Fibroblast of lung (primary cell): ENCODE measurements at regions not wholly inside any gene's neighbourhood (a gene's known extent, or its start where the extent isn't known, plus 50 kb on each side); places are given as distances from the start of the nearest gene placed in this dataset.

Experiments
- DNase-seq, 2 donors: peaks; one replicate each; pipeline versions ENCODE4 v3.0.0 to v3.0.0-alpha.2; 2010; ENCODE audit warnings: low read depth in 2 of 2
- H2AFZ ChIP-seq: 2 replicates; pipeline ENCODE4 v1.5.1; 2012; ENCODE audit warnings: low read length, control low read depth, inconsistent platforms
- H3K27ac ChIP-seq: 2 replicates; pipeline ENCODE4 v1.5.1; 2011; ENCODE audit warnings: low read length, control low read depth; ENCODE audit not compliant: insufficient read depth
- H3K27me3 ChIP-seq: 2 replicates; pipeline ENCODE4 v1.5.1; 2011; ENCODE audit warnings: mild to moderate bottlenecking, low read length; ENCODE audit not compliant: control insufficient read depth, insufficient read depth
- H3K36me3 ChIP-seq: 2 replicates; pipeline ENCODE4 v1.5.1; 2011; ENCODE audit warnings: low read length; ENCODE audit not compliant: control insufficient read depth, insufficient read depth
- H3K4me1 ChIP-seq: 2 replicates; pipeline ENCODE4 v1.5.1; 2011; ENCODE audit warnings: low read length; ENCODE audit not compliant: control insufficient read depth, insufficient read depth; ENCODE audit errors: extremely low read depth
- H3K4me2 ChIP-seq: 2 replicates; pipeline ENCODE4 v1.5.1; 2011; ENCODE audit warnings: low read length, control low read depth; ENCODE audit not compliant: insufficient read depth; ENCODE audit errors: extremely low read depth
- H3K4me3 ChIP-seq, 4 experiments: fragments of 200-600 bp in 1 of 4; sonication (generic) in 1 of 4; replicated peaks in 1 of 4; 2 replicates each; pipeline ENCODE4 v1.5.1; 2011 to 2016; ENCODE audit warnings: low read length in 4 of 4, low read depth in 3 of 4, mild to moderate bottlenecking in 3 of 4, control low read depth in 2 of 4, inconsistent platforms in 1 of 4, mixed read lengths in 1 of 4; ENCODE audit not compliant: insufficient read depth in 1 of 4; ENCODE audit errors: control extremely low read depth in 1 of 4
- H3K79me2 ChIP-seq: 2 replicates; pipeline ENCODE4 v1.5.1; 2012; ENCODE audit warnings: mild to moderate bottlenecking, low read length, inconsistent platforms; ENCODE audit not compliant: control insufficient read depth, insufficient read depth
- H3K9ac ChIP-seq: 2 replicates; pipeline ENCODE4 v1.5.1; 2011; ENCODE audit warnings: mild to moderate bottlenecking, low read length, control low read depth; ENCODE audit not compliant: insufficient read depth
- H3K9me3 ChIP-seq: 2 replicates; pipeline ENCODE4 v1.5.1; 2012; ENCODE audit warnings: low read depth, low read length; ENCODE audit not compliant: control insufficient read depth, insufficient read depth
- H4K20me1 ChIP-seq: 2 replicates; pipeline ENCODE4 v1.5.1; 2011; ENCODE audit warnings: low read length; ENCODE audit not compliant: control insufficient read depth, insufficient read depth; ENCODE audit errors: extremely low read depth
- CTCF ChIP-seq, 2 donors: IDR thresholded peaks in 1 of 2; conservative IDR thresholded peaks in 1 of 2; 1 replicate in 1 of 2; 2 replicates in 1 of 2; pipeline ENCODE4 v1.5.1; 2011 to 2012; ENCODE audit warnings: low read length in 2 of 2, control low read depth in 1 of 2, inconsistent platforms in 1 of 2, low read depth in 1 of 2, mild to moderate bottlenecking in 1 of 2
- EZH2 ChIP-seq: IDR thresholded peaks from 2 replicates; pipeline ENCODE4 v1.5.1; 2012; ENCODE audit warnings: low read length, control low read depth, mild to moderate bottlenecking; ENCODE audit errors: missing control alignments

GRCh38 chr5:107744418-107745330 lies 73.9 kb upstream of the EFNA5 start:
- no peaks in the 10 kb centered on the region for H3K27me3 ChIP-seq
- DNase-seq: no peak
- H3K36me3 ChIP-seq: no peaks in the 10 kb centered on the region
- H3K79me2 ChIP-seq: no peaks in the 10 kb centered on the region
- no peak overlapping the region for H2AFZ ChIP-seq
- no peak overlapping the region for H3K27ac ChIP-seq
- no peak for TF ChIP-seq EZH2
- no peak for TF ChIP-seq CTCF (conservative IDR thresholded peaks at IDR 0.05 in 1 of 2, IDR thresholded peaks at IDR 0.05 in 1 of 2; ENCODE audit: low read depth in 1 of 2, low read length in 2 of 2)
- no peaks in the 10 kb centered on the region for H3K4me1 ChIP-seq
- no peak overlapping the region for H3K9ac ChIP-seq
- no peaks in the 10 kb centered on the region for H4K20me1 ChIP-seq
- H3K9me3 ChIP-seq: no peaks in the 10 kb centered on the region
- no peak overlapping the region for H3K4me2 ChIP-seq
- H3K4me3 ChIP-seq: no peak overlapping the region

- Histone ChIP-seq H3K27ac (no peak overlapping the region), H3K27me3 (no peaks in the 10 kb centered on the region), H3K4me1 (no peaks in the 10 kb centered on the region), H3K4me3 (no peak overlapping the region), H3K36me3 (no peaks in the 10 kb centered on the region), H4K20me1 (no peaks in the 10 kb centered on the region), H3K4me2 (no peak overlapping the region), H2AFZ (no peak overlapping the region), H3K9ac (no peak overlapping the region), H3K9me3 (no peaks in the 10 kb centered on the region), H3K79me2 (no peaks in the 10 kb centered on the region)
- no peak for TF ChIP-seq EZH2
- TF ChIP-seq CTCF (conservative IDR thresholded peaks at IDR 0.05 in 1 of 2, IDR thresholded peaks at IDR 0.05 in 1 of 2; ENCODE audit: low read depth in 1 of 2, low read length in 2 of 2): no peak
- DNase-seq: peak; percentile 28 to 69
Observed at GRCh38 chr5:107743373-107744000, 72.8 kb upstream of the EFNA5 start.

- DNase-seq: peak in 1 of 2 donors; percentile 77
- Histone ChIP-seq H3K4me1 (no peaks in the 10 kb centered on the region), H3K79me2 (no peaks in the 10 kb centered on the region), H2AFZ (no peak overlapping the region), H3K36me3 (no peaks in the 10 kb centered on the region), H3K27me3 (no peaks in the 10 kb centered on the region), H3K4me3 (no peak overlapping the region), H3K9ac (no peak overlapping the region), H4K20me1 (no peaks in the 10 kb centered on the region), H3K4me2 (no peak overlapping the region), H3K9me3 (no peaks in the 10 kb centered on the region), H3K27ac (no peak overlapping the region)
- no peak for TF ChIP-seq CTCF (conservative IDR thresholded peaks at IDR 0.05 in 1 of 2, IDR thresholded peaks at IDR 0.05 in 1 of 2; ENCODE audit: low read depth in 1 of 2, low read length in 2 of 2)
- no peak for TF ChIP-seq EZH2
Observed at GRCh38 chr5:107739661-107740060, 68.9 kb upstream of the EFNA5 start.
